ENCODE measurements at regions not wholly inside any gene's neighbourhood (a gene's known extent, or its start where the extent isn't known, plus 50 kb on each side); places are given as distances from the start of the nearest gene placed in this dataset.
A peak's percentile ranks its signal among the peaks of the same experiment; 100 is the strongest.

DNA sequence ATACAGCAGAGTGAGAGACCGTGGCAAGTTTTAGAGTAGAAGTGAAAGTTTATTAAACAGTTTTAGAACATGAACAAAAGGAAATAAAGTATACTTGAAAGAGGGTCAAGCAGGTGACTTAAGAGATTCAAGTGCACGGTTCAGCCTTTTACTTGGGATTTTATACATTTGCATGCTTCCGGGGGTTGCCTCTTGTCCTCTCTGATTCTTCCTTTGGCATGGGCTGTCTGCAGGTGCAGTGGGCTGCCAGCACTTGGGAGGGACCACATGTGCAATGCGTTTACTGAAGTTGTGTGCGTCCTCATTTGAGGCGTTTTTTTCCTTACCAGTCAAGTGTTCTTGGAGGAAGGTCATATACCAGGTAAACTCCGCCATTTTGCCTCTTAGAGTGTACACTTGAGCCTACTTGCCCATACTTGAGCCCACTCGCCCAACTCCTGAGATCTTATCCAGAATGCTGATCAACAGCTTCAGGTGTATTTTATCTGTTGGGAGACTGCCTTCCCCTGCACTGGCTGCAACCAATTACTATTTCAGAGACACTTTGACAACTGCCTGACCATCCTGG, 195.2 kb downstream of the IRX5 start:
- no peak for DNase-seq

DNA sequence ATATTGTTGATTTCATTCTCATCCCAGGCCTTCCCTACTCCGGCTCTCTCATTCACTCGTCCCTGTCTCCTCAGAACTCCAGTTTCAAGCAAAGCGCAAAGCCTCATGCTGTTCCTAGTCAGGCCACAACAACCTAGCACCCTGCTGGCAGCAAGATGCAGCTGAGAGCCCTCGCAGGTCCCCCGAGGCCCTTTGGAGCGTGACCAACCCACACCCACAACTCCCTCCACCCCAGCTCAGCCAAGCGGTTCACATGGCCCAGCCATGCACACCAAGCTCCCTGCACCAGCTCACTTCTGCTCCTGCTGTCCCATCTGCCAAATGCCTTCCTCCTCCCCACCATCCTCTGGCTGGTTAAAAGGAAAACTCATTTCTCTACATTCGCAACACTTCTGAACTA, 195.8 kb downstream of the IRX5 start:
- no peak for DNase-seq

DNA sequence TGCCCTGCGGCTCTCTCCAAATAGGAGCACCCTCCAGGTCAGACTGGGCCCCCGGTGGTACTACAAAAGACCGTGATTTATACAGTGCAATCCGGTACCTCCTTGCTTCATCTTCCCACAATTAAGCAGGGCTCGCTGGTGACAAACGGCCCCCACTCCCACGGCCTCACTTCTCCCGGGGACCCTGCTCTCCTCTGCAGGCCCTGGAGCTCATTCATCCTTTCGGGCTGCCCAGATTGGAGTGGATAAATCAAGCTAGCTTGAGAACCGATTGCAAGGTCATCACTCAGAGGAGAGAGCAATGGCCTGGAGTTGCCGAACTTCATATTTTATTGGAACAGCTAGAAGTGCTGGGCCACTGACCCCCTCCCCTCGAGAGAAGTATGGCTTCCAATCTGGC, 193.5 kb upstream of the IRX6 start:
- no peak for DNase-seq

DNA sequence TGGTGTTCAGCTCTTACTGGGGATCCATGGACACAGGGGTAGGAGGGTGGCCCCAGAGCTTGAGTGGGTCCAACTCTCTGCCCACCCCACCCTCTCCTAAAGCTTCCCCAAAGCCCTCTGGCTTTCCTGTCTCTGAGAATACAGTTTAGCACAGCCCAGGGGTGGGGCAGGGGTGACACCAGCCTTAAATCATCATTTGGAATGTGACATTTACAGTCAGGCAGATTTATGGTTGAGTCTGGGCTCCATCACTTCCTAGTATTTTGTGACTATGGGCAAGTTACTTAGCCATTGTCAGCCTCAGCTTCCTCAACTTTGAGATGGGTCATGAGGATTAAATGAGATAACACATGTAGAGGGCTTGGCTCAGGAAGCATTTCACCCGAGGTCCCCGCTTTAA, 193.1 kb upstream of the IRX6 start:
- DNase-seq, result no peak

DNA sequence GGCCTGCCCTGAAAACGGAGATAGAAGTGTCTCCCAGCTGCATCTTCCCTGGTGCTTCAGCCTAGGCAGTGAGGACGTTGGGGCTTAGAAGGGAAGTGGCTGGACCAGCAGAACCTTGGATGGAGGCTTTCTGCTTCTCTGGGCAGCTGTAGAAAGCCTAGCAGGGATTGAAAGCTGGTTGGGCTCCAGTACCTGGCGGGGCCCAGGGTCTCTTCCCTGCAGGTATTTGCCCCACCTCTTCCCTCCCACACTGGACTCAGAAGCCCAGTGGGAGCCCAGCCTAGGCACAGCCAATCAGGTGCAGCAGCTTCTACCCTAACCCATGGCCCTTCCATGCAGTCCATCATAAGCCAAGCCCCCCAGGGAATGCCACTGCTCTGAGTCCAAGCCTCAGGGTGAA, 190.3 kb upstream of the IRX6 start:
- no peak for DNase-seq

DNA sequence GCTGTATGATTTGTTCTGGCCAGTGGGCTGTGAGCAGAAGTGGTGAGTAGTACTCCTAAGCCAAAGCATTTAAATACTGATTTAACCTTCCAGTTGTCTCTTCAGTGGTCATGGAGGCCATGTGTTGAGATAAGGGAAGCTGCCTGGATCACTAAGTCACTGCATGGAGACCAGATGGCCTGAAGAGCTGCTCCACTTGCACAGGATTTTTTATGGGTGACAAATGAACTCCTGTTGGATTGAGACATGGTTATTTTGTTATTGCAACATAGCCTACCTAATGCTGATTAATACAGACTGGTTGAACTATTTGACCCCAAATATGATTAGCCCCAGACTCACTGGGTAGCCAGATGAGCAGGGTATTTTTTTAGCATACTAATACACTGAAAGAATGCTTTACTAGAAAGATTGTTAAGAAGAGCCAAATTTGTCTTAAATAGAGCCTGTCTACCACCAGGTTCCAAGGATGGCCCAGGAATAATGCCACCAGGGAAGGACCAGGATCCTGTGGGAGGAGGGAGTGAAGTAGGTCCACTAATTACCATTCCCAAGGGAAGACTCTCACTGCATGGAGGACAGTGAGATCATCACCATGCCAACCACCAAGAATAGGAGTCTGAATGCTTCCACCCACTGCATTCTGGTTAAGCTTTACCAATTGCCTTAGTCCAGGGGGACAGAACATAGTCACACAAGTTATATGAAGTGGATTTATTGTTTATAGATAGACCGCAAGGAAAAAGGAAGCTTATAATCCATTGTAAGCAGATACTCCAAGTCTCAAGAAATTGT, 187.4 kb upstream of the IRX6 start:
- DNase-seq, result peak; percentile 15

DNA sequence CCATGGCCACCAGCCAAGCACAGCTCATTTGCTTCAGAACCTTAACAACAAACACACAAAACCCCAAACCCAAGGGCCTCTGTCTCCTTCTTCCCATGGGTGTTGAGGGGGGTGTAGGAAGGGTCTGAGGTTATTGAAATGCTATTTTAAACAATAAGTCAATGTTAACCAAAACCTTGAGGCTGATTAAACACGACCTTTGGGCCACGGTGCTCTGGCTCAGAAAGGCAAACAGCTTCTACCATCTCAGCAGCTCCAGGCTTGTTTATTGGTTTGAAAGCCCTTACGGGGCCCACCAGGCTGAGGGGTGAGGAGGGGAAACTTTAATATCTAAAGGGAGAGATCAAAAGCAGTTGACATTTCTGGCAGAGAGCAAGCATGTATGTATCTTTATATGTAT, 185.7 kb upstream of the IRX6 start:
- no peak for DNase-seq

DNA sequence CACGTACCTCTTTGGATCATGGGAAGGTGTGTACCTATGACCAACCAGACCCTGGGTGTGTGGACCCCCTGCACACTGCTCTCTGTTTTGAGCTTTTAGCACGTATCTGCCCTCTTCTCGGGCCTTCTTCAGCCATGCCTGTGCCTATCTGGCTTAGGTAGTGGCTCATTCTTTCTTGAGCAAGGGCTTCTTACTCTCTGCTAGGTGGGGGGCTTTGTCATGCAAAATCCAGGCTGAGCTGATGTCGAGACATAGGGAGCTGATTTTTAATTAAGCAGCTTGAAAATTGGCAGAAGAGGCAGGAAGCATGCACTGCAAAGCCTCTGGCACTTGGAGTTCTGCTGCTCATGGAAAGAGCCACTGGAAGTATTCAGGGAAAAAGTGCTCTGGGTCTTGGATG, 181.6 kb upstream of the IRX6 start:
- no peak for DNase-seq

DNA sequence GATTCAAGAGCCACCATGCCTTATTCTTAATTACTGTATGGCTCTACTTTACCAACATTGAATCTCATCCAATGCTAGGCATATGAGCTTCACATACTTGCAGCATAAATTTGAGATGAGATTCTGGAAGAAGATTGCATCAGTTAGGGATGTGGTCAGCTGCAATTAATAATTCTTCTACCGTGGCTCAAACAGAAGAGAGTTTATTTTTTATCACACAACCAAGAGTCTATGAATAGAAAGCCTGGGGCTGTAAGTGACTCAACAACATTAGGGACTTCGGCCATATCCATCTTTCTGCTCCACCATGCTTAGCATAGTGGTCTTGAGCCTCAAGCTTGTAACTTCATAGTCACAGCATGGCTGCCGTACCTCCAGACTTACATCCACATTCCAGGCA, 179.4 kb upstream of the IRX6 start:
- peak; percentile 49 for DNase-seq

DNA sequence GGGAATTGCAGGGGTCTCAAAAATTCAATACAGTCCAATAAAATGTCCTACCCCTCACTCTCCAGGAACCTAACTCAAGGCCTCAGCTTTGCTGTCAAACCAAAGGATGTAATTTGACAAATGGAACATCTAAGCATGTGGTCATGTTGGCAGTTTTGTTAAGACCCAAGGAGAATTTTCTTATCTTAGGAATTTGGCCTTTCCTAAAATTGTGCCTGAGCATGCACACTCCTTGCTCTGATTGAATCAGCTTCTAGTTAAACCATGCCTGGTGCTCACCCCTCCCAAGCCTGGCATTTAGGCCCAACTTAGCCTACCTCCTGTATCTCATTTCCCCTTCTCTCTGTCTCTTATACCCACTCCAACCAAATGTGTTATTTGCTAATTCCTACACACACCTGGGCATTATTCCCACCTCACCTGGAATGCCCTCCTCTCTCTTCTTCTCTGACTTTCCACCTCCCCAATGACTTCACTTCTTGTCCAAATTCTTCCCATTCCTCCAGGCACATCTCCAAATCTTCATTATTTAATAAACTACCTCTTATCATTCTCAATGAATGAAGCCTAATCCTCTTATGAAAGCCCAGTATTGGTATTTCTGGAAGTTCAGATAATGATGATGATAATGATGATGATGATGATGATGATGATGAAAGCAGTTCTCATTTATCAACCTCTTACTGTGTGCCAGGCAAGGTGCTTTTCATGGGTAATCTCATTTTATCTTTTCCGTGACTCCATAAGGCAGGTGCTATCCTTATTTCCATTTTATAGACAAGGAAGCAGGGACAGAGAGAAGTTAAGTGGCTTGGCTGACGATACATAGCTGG, 178.0 kb upstream of the IRX6 start:
- DNase-seq, result no peak

DNA sequence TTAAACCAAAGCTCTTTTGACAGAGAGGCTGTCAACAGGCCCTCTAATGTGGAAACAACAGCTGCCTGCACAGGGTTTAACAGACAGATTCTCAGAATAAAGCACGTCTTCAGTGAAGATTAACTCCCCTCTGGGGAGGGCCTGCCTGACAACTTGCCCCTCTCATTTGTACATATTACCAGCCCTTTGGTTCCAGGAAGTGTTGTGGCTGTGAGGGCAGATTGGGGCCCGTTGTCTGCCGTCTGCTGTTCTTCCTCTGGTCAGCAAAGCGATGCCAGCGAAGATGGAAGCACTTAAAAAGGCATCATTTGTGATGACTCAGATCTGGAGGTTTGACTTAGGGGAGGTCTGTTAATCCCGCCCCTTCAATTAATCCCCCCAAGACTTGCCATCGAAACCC, 177.0 kb upstream of the IRX6 start:
- DNase-seq, result peak; percentile 97

DNA sequence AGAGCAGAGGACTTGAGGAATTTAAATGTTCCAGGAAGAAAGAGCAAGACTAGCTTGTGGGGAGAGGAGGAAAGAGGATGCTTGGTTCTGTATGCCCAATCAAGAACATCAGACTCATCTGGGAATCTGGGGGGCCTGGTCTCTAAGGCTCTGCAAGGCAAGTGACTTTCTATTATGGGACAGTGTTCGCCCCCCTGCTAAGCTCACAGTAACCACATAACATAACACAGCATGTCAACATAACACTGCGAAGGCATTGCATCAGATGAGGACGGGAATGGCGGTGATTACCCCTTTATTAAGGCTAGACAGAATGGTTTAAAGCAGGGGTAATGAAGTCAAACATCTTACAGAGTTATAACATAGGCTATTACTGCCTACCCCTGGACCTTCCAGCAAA, 176.6 kb upstream of the IRX6 start:
- no peak for DNase-seq

DNA sequence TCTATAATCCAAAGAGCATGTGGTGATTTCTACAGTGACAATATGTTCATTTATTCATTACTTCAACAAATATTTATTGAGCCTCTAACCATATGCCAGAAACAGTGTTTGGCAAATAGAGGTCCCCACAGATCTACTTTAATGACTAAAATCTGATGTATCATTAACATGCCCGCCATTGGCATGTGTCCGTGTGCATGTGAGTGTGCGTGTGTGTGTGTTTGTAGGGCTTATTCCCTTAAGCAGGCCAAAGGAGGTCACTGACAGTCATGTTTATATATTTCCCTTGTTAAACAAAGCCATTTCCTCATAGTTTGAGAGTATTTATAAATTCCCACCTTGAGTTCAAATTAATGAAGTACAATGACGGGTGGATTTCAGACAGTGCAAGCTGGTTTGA, 174.4 kb upstream of the IRX6 start:
- DNase-seq, result no peak

DNA sequence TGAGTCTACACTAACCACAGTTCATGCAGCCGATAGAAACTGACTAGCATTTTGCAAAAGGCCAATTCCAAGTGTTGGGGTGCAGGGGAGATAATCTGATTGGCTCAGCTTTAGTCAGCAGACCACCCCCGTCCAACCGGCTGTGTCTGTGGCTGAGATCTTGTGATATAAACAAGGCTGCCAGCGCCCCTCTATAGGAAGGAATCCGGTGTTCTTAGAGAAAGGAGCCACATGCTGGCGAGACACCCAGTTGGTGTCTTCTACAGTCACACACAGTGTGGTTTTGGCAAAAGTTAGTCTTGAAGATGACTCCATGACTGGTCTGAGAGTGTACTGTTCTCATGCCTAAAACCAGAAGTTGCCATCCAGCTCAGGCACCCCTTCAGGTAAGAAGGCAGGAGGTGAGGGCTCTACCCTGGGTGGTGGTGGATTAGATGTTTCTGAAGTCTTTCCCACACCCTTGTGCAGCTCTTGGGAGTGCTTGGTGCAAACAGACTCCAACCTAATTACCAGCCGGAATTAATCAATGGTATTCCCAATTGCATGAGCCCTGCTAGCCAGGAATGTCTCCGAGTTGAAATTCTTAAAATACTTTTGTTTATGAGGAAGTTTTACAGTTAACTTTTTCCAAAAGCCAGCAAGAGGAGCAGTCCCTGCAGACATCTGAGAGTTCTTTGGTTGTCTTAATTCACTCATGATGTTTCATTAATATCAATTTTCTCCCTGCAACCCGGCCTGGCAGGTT, 172.3 kb upstream of the IRX6 start:
- peak; percentile 60 for DNase-seq

DNA sequence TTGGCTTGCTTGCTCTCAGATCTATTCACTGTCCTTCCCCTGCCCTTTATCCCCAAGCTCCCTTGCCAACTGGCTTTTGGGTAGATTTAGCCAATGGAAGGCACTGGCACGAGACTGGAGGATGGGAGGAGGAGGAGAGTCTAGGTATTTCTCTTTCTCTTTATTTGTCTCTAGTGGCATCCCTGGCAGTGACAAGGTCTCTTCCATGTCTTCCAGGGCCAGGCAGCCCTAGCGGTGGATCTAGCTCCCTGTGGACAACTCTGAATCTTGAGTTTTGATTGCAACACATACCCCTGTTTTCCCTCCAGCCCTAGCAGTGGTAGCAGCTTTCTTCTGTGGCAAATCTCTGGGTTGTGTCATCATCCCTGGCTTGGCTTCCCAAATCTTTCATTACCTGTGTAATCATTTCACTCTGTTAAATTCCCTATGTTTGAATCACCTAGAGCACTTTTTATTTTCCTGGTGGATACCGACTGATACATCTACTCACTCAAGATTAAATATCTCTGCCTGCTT, 171.1 kb upstream of the IRX6 start:
- DNase-seq, result peak; percentile 20

DNA sequence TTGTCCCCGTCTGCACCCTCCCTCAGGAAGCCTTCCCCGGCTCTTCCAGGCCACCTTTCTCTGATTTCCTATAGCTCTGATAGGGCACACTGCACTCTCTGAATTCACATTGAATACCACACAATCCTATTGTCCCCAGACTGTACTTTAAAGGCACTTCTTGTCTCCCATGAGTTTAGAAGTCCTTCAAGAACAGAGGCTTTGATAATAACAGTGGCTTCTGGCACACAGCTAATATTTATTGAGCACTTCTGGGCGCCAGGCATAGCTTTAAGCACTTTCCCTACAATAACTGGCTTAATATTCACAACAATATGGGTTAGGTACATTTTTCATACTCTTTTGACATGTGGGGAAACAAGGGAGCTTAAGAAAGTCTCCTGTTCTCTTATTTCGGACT, 169.7 kb upstream of the IRX6 start:
- no peak for DNase-seq

DNA sequence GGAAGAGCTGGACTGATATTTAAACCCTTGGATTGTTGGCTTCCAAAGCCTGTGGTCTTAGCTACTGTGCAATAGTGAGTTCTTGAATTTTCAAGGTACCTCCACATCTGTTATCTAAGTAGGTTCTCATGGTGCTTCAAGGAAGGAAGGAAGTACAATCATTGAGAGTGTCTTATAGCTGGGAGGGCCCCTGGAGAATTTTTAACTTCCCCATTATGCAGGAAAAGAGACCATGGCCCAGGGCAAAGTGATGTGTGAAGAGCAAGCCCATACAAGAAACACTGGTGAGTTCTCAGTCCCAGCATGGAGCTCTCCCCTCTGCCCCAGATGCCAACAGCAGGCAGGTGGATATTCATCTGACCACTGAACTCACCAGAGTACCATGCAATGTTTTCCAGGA, 169.0 kb upstream of the IRX6 start:
- no peak for DNase-seq

DNA sequence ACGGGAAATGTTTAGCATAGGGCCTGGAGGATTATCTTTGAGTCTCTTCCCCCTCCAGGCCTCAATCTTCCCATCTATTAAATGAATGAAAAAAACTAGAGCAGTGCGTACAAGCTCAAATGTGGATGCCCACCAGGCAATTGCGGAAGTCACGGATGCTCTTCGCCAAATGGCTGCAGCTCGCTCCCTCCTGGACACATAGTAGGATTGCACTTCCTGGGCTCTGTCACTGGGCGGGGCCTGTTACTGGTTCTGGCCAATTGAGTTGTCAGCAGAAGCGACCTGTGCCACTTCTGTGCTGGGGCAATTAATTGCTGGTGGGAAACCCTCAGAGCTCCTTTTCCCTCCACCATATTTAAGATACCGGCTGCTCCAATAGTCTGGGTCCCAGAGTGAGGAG, 168.2 kb upstream of the IRX6 start:
- DNase-seq, result no peak

DNA sequence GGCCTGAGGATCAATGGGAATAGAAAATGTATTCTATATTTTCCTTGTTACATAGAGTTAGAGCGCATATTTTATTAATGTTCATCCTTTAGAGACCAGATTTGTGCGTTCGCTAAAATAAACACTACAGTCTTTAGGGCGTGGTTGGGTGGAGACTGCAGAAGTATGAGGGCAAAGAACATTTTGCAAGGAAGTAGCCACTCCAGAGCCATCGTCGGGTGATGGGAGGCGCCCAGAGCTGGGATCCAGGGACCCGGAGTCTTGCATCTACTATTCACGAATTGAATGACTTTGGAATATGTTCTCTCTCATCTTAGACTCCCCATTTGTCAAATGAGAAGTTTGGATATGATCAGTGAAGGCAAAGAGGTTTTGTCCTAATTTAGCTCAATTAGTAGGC, 154.2 kb upstream of the IRX6 start:
- no peak for DNase-seq

DNA sequence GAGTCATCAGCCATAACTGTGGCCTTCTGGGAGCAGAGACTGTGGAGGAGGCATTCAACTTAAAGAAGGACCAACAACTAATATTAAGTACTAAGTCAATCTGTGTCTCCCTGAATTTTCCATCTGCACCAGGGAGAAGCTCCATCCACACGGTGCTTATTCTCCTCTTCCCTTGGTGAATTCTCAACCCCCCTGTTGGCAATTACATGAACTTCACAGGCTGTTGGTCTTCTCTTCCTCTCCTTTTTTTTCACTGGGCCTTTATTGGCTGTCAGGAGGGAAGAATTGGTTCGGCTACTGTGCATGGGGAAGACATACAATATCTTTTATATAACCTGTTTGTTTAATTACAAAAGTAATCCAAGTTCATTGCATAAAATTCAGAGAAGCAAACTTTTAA, 152.8 kb upstream of the IRX6 start:
- no peak for DNase-seq

DNA sequence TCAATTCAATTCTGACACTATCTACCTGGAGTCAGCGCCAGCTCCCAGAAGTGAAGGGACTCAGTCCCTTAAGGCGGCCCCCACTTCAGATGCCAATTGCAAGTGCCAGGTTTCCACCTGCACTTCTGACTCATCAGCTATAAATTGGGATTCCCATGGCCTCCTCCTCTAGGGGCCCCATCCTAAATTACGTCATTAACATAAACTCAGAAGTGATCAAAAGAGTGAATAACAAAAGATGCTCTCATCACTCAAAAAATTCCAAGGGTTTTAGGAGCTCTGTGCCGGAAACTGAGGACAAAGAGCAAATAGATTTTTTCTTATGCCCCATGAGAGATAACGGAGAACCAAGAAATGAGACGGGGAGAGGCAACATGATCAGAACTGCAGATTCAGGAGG, 148.6 kb upstream of the IRX6 start:
- no peak for DNase-seq

DNA sequence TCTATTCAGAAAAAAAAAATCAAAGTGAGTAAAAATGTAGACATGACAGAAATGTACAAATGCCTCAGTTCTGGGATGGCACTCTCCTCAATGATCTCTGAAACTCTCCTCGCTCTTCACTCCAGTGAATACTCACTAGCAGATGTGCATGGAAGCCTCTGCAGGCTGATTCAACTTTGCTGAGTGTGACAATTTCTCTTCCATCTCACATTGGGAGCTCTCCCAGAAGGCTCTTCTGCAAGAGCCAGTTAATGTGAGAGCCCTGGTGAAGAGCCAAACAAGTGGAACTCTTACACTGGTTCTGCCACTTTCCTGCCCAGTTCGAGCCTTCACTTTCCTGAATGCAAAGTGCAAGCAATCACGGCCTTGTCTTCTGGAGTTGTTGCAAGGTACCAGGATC, 147.1 kb upstream of the IRX6 start:
- no peak for DNase-seq

DNA sequence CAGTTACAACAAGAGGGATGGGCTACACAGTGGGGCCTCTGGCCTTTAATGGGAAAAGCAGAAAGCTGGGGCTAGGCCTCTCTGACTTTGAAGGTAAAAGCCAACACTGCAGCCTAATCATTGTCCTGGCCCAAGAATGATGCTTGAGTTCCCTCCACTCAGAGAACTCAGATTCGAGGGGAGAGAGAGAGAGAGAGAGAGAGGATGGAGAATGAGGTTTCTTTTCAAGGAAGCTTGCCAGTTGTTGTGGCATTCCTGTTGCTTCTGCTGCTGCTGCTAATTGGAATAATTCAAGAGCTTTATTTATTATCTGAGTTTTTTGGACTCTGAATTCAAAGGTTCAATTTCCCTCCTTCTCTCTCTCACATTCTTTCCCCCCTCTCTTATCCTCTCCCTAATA, 144.6 kb upstream of the IRX6 start:
- no peak for DNase-seq

Measured in fibroblast of upper back skin (primary cell).